Ammon's horn (tissue), 1 donor: ENCODE measurements at regions not wholly inside any gene's neighbourhood (a gene's known extent, or its start where the extent isn't known, plus 50 kb on each side); places are given as distances from the start of the nearest gene placed in this dataset.
"Not testable (repeated sequence)": the region's sequence is repeated elsewhere in the genome, so short reads cannot be mapped to it uniquely, and the experiment has no call there.

Experiments
- DNase-seq: peaks from one replicate; pipeline ENCODE4 v3.0.0-alpha.2; 2016; ENCODE audit warnings: low spot score

- no peak for DNase-seq
These were observed 317.2 kb upstream of the CDYL start for GRCh38 chr6:4459032-4459431.

- DNase-seq = no peak
These were observed 316.3 kb upstream of the ECI2 start for GRCh38 chr6:4451718-4452117.

GRCh38 chr6:4451081-4451480, 315.7 kb upstream of the ECI2 start:
- DNase-seq = no peak

GRCh38 chr6:4450237-4450636, 314.9 kb upstream of the ECI2 start:
- DNase-seq = no peak

- no peak for DNase-seq
These were observed 314.0 kb upstream of the ECI2 start for GRCh38 chr6:4449409-4449808.

- no peak for DNase-seq
These were observed 313.5 kb upstream of the ECI2 start for GRCh38 chr6:4448841-4449240.

GRCh38 chr6:4447639-4448330, 312.4 kb upstream of the ECI2 start:
- no peak for DNase-seq

- peak; percentile 29 for DNase-seq
These were observed 311.6 kb upstream of the ECI2 start for GRCh38 chr6:4446982-4447381.

- no peak for DNase-seq
These were observed 306.6 kb upstream of the ECI2 start for GRCh38 chr6:4441981-4442434.

GRCh38 chr6:4439159-4439558, 303.8 kb upstream of the ECI2 start:
- DNase-seq = no peak

- no peak for DNase-seq
These were observed 302.0 kb upstream of the ECI2 start for GRCh38 chr6:4437342-4437741.

GRCh38 chr6:4435981-4436445, 300.6 kb upstream of the ECI2 start:
- DNase-seq = no peak

- DNase-seq = no peak
These were observed 299.3 kb upstream of the ECI2 start for GRCh38 chr6:4434655-4435054.

- DNase-seq = no peak
These were observed 297.8 kb upstream of the ECI2 start for GRCh38 chr6:4433199-4433598.

GRCh38 chr6:4426968-4427367, 291.6 kb upstream of the ECI2 start:
- no peak for DNase-seq

- DNase-seq = no peak
These were observed 286.5 kb upstream of the ECI2 start for GRCh38 chr6:4421837-4422236.

- DNase-seq = no peak
These were observed 284.9 kb upstream of the ECI2 start for GRCh38 chr6:4420160-4420865.

- DNase-seq = no peak
These were observed 280.2 kb upstream of the ECI2 start for GRCh38 chr6:4415549-4415948.

GRCh38 chr6:4414078-4414477, 278.7 kb upstream of the ECI2 start:
- DNase-seq = not testable (repeated sequence)

- no peak for DNase-seq
These were observed 277.7 kb upstream of the ECI2 start for GRCh38 chr6:4413073-4413472.

GRCh38 chr6:4412488-4412887, 277.1 kb upstream of the ECI2 start:
- no peak for DNase-seq

- DNase-seq = no peak
These were observed 276.7 kb upstream of the ECI2 start for GRCh38 chr6:4412077-4412476.

- DNase-seq = not testable (repeated sequence)
These were observed 272.3 kb upstream of the ECI2 start for GRCh38 chr6:4407710-4408109.
